Spleen (tissue), 11 donors: ENCODE measurements at regions not wholly inside any gene's neighbourhood (a gene's known extent, or its start where the extent isn't known, plus 50 kb on each side); places are given as distances from the start of the nearest gene placed in this dataset.
"Not testable (repeated sequence)": the region's sequence is repeated elsewhere in the genome, so short reads cannot be mapped to it uniquely, and the experiment has no call there.

Source experiments
- DNase-seq: peaks from one replicate; pipeline ENCODE4 v3.0.0-alpha.2; 2020
- H3K27ac ChIP-seq, 8 donors: fragments of 200-600 bp; sonication (generic) in 7 of 8; 1 replicate in 4 of 8; 2 replicates in 4 of 8; pipeline versions ENCODE4 v1.5.0 to v1.8.0; 2016 to 2021; ENCODE audit warnings: inconsistent platforms in 4 of 8, mild to moderate bottlenecking in 4 of 8, moderate library complexity in 1 of 8
- H3K27me3 ChIP-seq, 7 donors: fragments of 200-600 bp; sonication (generic) in 6 of 7; replicated peaks in 1 of 7; 1 replicate in 4 of 7; 2 replicates in 3 of 7; pipeline versions ENCODE4 v1.5.0 to v1.8.0; 2016 to 2021; ENCODE audit warnings: inconsistent platforms in 3 of 7, mild to moderate bottlenecking in 1 of 7
- H3K36me3 ChIP-seq, 6 donors: fragments of 200-600 bp; sonication (generic) in 5 of 6; 1 replicate in 4 of 6; 2 replicates in 2 of 6; pipeline versions ENCODE4 v1.5.0 to v1.8.0; 2016 to 2021; ENCODE audit warnings: inconsistent platforms in 2 of 6
- H3K4me1 ChIP-seq, 6 donors: fragments of 200-600 bp; sonication (generic) in 5 of 6; 1 replicate in 3 of 6; 2 replicates in 3 of 6; pipeline versions ENCODE4 v1.5.0 to v1.8.0; 2016 to 2021; ENCODE audit warnings: inconsistent platforms in 3 of 6
- H3K4me3 ChIP-seq, 8 donors: fragments of 200-600 bp; sonication (generic) in 7 of 8; 1 replicate in 4 of 8; 2 replicates in 4 of 8; pipeline versions ENCODE4 v1.5.0 to v1.8.0; 2016 to 2021; ENCODE audit warnings: inconsistent platforms in 4 of 8, mild to moderate bottlenecking in 4 of 8, moderate library complexity in 2 of 8
- H3K9me3 ChIP-seq, 8 donors: fragments of 200-600 bp; sonication (generic) in 7 of 8; 1 replicate in 4 of 8; 2 replicates in 4 of 8; pipeline versions ENCODE4 v1.5.0 to v1.8.0; 2016 to 2021; ENCODE audit warnings: inconsistent platforms in 4 of 8
- CTCF ChIP-seq, 11 experiments: fragments of 200-600 bp in 7 of 11; fragments of 450-650 bp in 4 of 11; sonication (generic) in 4 of 11; IDR thresholded peaks in 8 of 11; conservative IDR thresholded peaks in 3 of 11; 1 replicate in 7 of 11; 2 replicates in 4 of 11; pipeline versions ENCODE4 v1.4.0 to v1.8.0; 2016 to 2021; ENCODE audit warnings: antibody characterized with exemption in 11 of 11, inconsistent platforms in 4 of 11, mild to moderate bottlenecking in 1 of 11
- POLR2A ChIP-seq, 3 donors: fragments of 450-650 bp; IDR thresholded peaks; one replicate each; pipeline ENCODE4 v1.5.1; 2017; ENCODE audit warnings: antibody characterized with exemption in 3 of 3, mild to moderate bottlenecking in 1 of 3
- POLR2AphosphoS5 ChIP-seq, 3 donors: sonication (generic); formaldehyde crosslinking; IDR thresholded peaks; one replicate each; pipeline ENCODE4 v1.5.1; 2017; ENCODE audit warnings: antibody characterized with exemption in 3 of 3
- WGBS, 5 donors: extraction: QIAGEN DNeasy Blood & Tissue Kit in 3 of 5; methylation state at CpG; one replicate each; pipeline versions ENCODE4 v1.1.5 to v1.1.7; 2013 to 2018; 5-methylcytosine and 5-hydroxymethylcytosine counted together
- intact Hi-C: fragments of 100-400 bp; cut with DNase I; formaldehyde crosslinking; loops from one replicate; pipeline ENCODE4 v1.15.0; 2023; ENCODE audit warnings: low total_unique reads
- donor health status: healthy with polysubstance abuse.
- donor health status: DM: no; HTN: no; CAD: no; lungs with moderate emphysema.
- donor health status: DM: no; HTN: no; CAD: no.
- donor health status: Bipolar disorder and iron deficiency.
- donor health status: healthy.
- donor health status: DM: no; HTN: no; CAD: no.
- donor health status: DM: yes; HTN: yes; CAD: no.

- Histone ChIP-seq H3K36me3 (no peaks in the 10 kb centered on the region), H3K4me3 (peak overlapping the region in 1 of 8 donors; percentile 46), H3K27ac (peak overlapping the region in 2 of 8 donors; percentile 11 to 51), H3K4me1 (no peaks in the 10 kb centered on the region), H3K27me3 (peaks cover 0 to 9% (median 0%) of the 10 kb centered on the region in 7 donors), H3K9me3 (peaks cover 0 to 5% (median 0%) of the 10 kb centered on the region in 8 donors)
- no peak for DNase-seq
- intact Hi-C loops = no loop called here
- TF ChIP-seq POLR2A (IDR thresholded peaks at IDR 0.05) (no peak), POLR2AphosphoS5 (IDR thresholded peaks at IDR 0.05) (no peak), CTCF (IDR thresholded peaks at IDR 0.05 in 8 of 11, conservative IDR thresholded peaks at IDR 0.05 in 3 of 11) (no peak)
- WGBS, 5 donors = 33 to 57% (median 39%) methylated on average over 5 to 6 of the region's 6 CpGs
Observed at GRCh38 chr14:105908006-105908405, 381.6 kb downstream of the TMEM121 start.

GRCh38 chr14:105908481-105908911, 382.1 kb downstream of the TMEM121 start:
- DNase-seq = no peak
- Histone ChIP-seq H3K9me3 (peaks cover 0 to 5% (median 0%) of the 10 kb centered on the region in 8 donors), H3K4me1 (no peaks in the 10 kb centered on the region), H3K27ac (peak overlapping the region in 2 of 8 donors; percentile 11 to 51), H3K4me3 (peak overlapping the region in 2 of 8 donors; percentile 14 to 46), H3K27me3 (peaks cover 0 to 9% (median 0%) of the 10 kb centered on the region in 7 donors), H3K36me3 (no peaks in the 10 kb centered on the region)
- intact Hi-C loops = no loop called here
- TF ChIP-seq POLR2AphosphoS5 (IDR thresholded peaks at IDR 0.05) = peak in 2 of 3 donors; percentile 17 to 51
- no peak for TF ChIP-seq CTCF (IDR thresholded peaks at IDR 0.05 in 8 of 11, conservative IDR thresholded peaks at IDR 0.05 in 3 of 11)
- 13 to 42% (median 25%) methylated on average over 6 to 9 of the region's 9 CpGs for WGBS, 5 donors

GRCh38 chr14:105909046-105909827, 382.9 kb downstream of the TMEM121 start:
- no peaks in the 10 kb centered on the region for H3K4me1 ChIP-seq
- no peaks in the 10 kb centered on the region for H3K36me3 ChIP-seq
- H3K9me3 ChIP-seq = peaks cover 0 to 5% (median 0%) of the 10 kb centered on the region in 8 donors
- H3K27ac ChIP-seq = peak overlapping the region in 1 of 8 donors; percentile 46
- TF ChIP-seq POLR2AphosphoS5 (IDR thresholded peaks at IDR 0.05) (no peak), CTCF (IDR thresholded peaks at IDR 0.05 in 8 of 11, conservative IDR thresholded peaks at IDR 0.05 in 3 of 11) (no peak), POLR2A (IDR thresholded peaks at IDR 0.05) (no peak)
- WGBS, 5 donors = 45 to 56% (median 53%) methylated on average over 6 to 14 of the region's 14 CpGs; no CpG with 5 or more reads in 2 of the 5 donors
- peak; percentile 64 for DNase-seq
- intact Hi-C loops = no loop called here
- peak overlapping the region in 2 of 8 donors; percentile 14 to 46 for H3K4me3 ChIP-seq
- H3K27me3 ChIP-seq = peaks cover 0 to 9% (median 0%) of the 10 kb centered on the region in 7 donors

- H3K27me3 ChIP-seq, H3K9me3 ChIP-seq, intact Hi-C loops, H3K4me1 ChIP-seq, H3K36me3 ChIP-seq: not testable (repeated sequence)
- Histone ChIP-seq H3K4me3 (peak overlapping the region in 1 of 8 donors; percentile 46), H3K27ac (peak overlapping the region in 1 of 8 donors; percentile 46)
- peak; percentile 74 for DNase-seq
- 52 to 81% (median 63%) methylated on average over 4 to 14 of the region's 14 CpGs; no CpG with 5 or more reads in 1 of the 5 donors for WGBS, 5 donors
Observed at GRCh38 chr14:105909828-105910120, 383.4 kb downstream of the TMEM121 start.
